HEK293T (cell line): ENCODE measurements at regions not wholly inside any gene's neighbourhood (a gene's known extent, or its start where the extent isn't known, plus 50 kb on each side); places are given as distances from the start of the nearest gene placed in this dataset.
"Not testable (repeated sequence)": the region's sequence is repeated elsewhere in the genome, so short reads cannot be mapped to it uniquely, and the experiment has no call there.

Experiments used
- CTCF ChIA-PET: fragments of 350-600 bp; formaldehyde crosslinking; extraction: SDS; loops from one replicate; lab custom pipeline; 2021; ENCODE audit warnings: antibody characterized with exemption, inconsistent platforms; lab: Yijun Ruan, JAX
- POLR2A ChIA-PET: fragments of 350-600 bp; formaldehyde crosslinking; extraction: SDS; loops from one replicate; lab custom pipeline; 2020; ENCODE audit warnings: antibody characterized with exemption, inconsistent platforms; lab: Yijun Ruan, JAX
- DNase-seq: peaks from one replicate; pipeline ENCODE4 v3.0.0; 2012; ENCODE audit warnings: mixed read lengths; ENCODE audit errors: extremely low spot score
- ARNT ChIP-seq: fragments of 450-650 bp; IDR thresholded peaks from 2 replicates; pipeline ENCODE4 v1.6.1; 2017; ENCODE audit warnings: mild to moderate bottlenecking
- BHLHE40 ChIP-seq: fragments of 450-650 bp; IDR thresholded peaks from 2 replicates; pipeline ENCODE4 v1.6.1; 2016; ENCODE audit warnings: mild to moderate bottlenecking, moderate library complexity, borderline replicate concordance
- CTBP1 ChIP-seq: fragments of 450-650 bp; IDR thresholded peaks from 2 replicates; pipeline ENCODE4 v1.6.1; 2016; ENCODE audit warnings: borderline replicate concordance
- ELF4 ChIP-seq: fragments of 450-650 bp; IDR thresholded peaks from 2 replicates; pipeline ENCODE4 v1.6.1; 2017; ENCODE audit warnings: antibody characterized with exemption
- FOXA1 ChIP-seq: fragments of 450-650 bp; IDR thresholded peaks from 2 replicates; pipeline ENCODE4 v1.6.1; 2016; ENCODE audit warnings: mild to moderate bottlenecking
- FOXK2 ChIP-seq: fragments of 450-650 bp; IDR thresholded peaks from 2 replicates; pipeline ENCODE4 v1.6.1; 2016; ENCODE audit warnings: mild to moderate bottlenecking
- FOXM1 ChIP-seq: fragments of 450-650 bp; IDR thresholded peaks from 2 replicates; pipeline ENCODE4 v1.6.1; 2017; ENCODE audit warnings: mild to moderate bottlenecking, borderline replicate concordance
- HDGF ChIP-seq: fragments of 450-650 bp; IDR thresholded peaks from 2 replicates; pipeline ENCODE4 v1.6.1; 2017; ENCODE audit warnings: antibody characterized with exemption, borderline replicate concordance
- L3MBTL2 ChIP-seq: fragments of 450-650 bp; conservative IDR thresholded peaks from 2 replicates; pipeline ENCODE4 v1.6.1; 2016; ENCODE audit warnings: mild to moderate bottlenecking
- LEF1 ChIP-seq: fragments of 450-650 bp; IDR thresholded peaks from 2 replicates; pipeline ENCODE4 v1.6.1; 2017; ENCODE audit warnings: mild to moderate bottlenecking, borderline replicate concordance
- NFRKB ChIP-seq: fragments of 450-650 bp; IDR thresholded peaks from 2 replicates; pipeline ENCODE4 v1.6.1; 2016; ENCODE audit warnings: mild to moderate bottlenecking, moderate library complexity
- PKNOX1 ChIP-seq: fragments of 450-650 bp; IDR thresholded peaks from 2 replicates; pipeline ENCODE4 v1.6.1; 2016
- SP1 ChIP-seq: fragments of 450-650 bp; IDR thresholded peaks from 2 replicates; pipeline ENCODE4 v1.6.1; 2017
- SUZ12 ChIP-seq: fragments of 450-650 bp; IDR thresholded peaks from 2 replicates; pipeline ENCODE4 v1.6.1; 2016; ENCODE audit warnings: mild to moderate bottlenecking
- TARDBP ChIP-seq: fragments of 450-650 bp; IDR thresholded peaks from 2 replicates; pipeline ENCODE4 v1.6.1; 2016
- ZNF384 ChIP-seq: fragments of 450-650 bp; IDR thresholded peaks from 2 replicates; pipeline ENCODE4 v1.6.1; 2016

GRCh38 chr14:35174342-35174741 lies 52.0 kb downstream of the PRORP start:
- CTCF ChIA-PET = no interaction called here

GRCh38 chr14:35180179-35180578 lies 57.8 kb downstream of the PRORP start:
- TF ChIP-seq PKNOX1 (no peak), ZNF384 (no peak), SP1 (no peak), SUZ12 (no peak), BHLHE40 (no peak), TARDBP (no peak), FOXM1 (no peak), LEF1 (no peak), ARNT (no peak), ELF4 (no peak), FOXK2 (no peak), L3MBTL2 (no peak), NFRKB (no peak), HDGF (no peak), FOXA1 (no peak), CTBP1 (no peak)
- CTCF ChIA-PET = no interaction called here
- no peak for DNase-seq
- POLR2A ChIA-PET = no interaction called here

More at GRCh38 chr14:35174342-35174741, 52.0 kb downstream of the PRORP start:
- TF ChIP-seq LEF1 (no peak), L3MBTL2 (no peak), CTBP1 (no peak), FOXK2 (no peak), ELF4 (no peak), ARNT (no peak), TARDBP (no peak), BHLHE40 (no peak), FOXA1 (no peak), ZNF384 (no peak), HDGF (no peak), PKNOX1 (no peak), SP1 (no peak), SUZ12 (no peak), NFRKB (no peak), FOXM1 (no peak)
- no peak for DNase-seq
- POLR2A ChIA-PET = no interaction called here

- DNase-seq, POLR2A ChIA-PET, CTCF ChIA-PET: not testable (repeated sequence)
Measured at GRCh38 chr14:35184891-35185290, 62.5 kb downstream of the PRORP start.

GRCh38 chr14:35189422-35189821 lies 67.1 kb downstream of the PRORP start:
- ChIA-PET CTCF (no interaction called here), POLR2A (no interaction called here)
- TF ChIP-seq ZNF384 = no peak
- no peak for TF ChIP-seq SP1
- no peak for TF ChIP-seq SUZ12
- TF ChIP-seq FOXA1 = no peak
- no peak for TF ChIP-seq NFRKB
- no peak for TF ChIP-seq L3MBTL2
- TF ChIP-seq ELF4 = no peak
- TF ChIP-seq FOXK2 = no peak
- no peak for TF ChIP-seq FOXM1
- no peak for TF ChIP-seq LEF1
- TF ChIP-seq TARDBP = no peak
- TF ChIP-seq ARNT = no peak
- no peak for DNase-seq

GRCh38 chr14:35193161-35193560 lies 70.8 kb downstream of the PRORP start:
- TF ChIP-seq FOXK2 (no peak), FOXA1 (no peak), HDGF (no peak), PKNOX1 (no peak; the same call in none of the 2 replicates), SP1 (no peak), FOXM1 (no peak)
- CTCF ChIA-PET = no interaction called here
- DNase-seq = no peak
- POLR2A ChIA-PET = no interaction called here

GRCh38 chr14:35194183-35194582 lies 71.8 kb downstream of the PRORP start:
- POLR2A ChIA-PET, DNase-seq, CTCF ChIA-PET: not testable (repeated sequence)

- POLR2A ChIA-PET = no interaction called here
- no peak for DNase-seq
- CTCF ChIA-PET = no interaction called here
- TF ChIP-seq LEF1 (no peak), NFRKB (no peak)
Measured at GRCh38 chr14:35196571-35196970, 74.2 kb downstream of the PRORP start.
